Hepatocyte (in vitro differentiated cells): ENCODE measurements at regions not wholly inside any gene's neighbourhood (a gene's known extent, or its start where the extent isn't known, plus 50 kb on each side); places are given as distances from the start of the nearest gene placed in this dataset.

ENCODE experiments used
- DNase-seq: peaks from one replicate; pipeline ENCODE4 v3.0.0-alpha.2; 2016; ENCODE audit warnings: low spot score
- H2AFZ ChIP-seq: fragments of 200-600 bp; sonication (generic); 2 replicates; pipeline ENCODE4 v1.6.0; 2016; ENCODE audit warnings: antibody characterized with exemption, mild to moderate bottlenecking
- H3K27ac ChIP-seq: fragments of 200-600 bp; sonication (generic); 2 replicates; pipeline ENCODE4 v1.5.1; 2016; ENCODE audit warnings: mild to moderate bottlenecking
- H3K27me3 ChIP-seq: fragments of 200-600 bp; sonication (generic); 2 replicates; pipeline ENCODE4 v1.6.1; 2016
- H3K36me3 ChIP-seq: fragments of 200-600 bp; sonication (generic); replicated peaks from 2 replicates; pipeline ENCODE4 v1.5.1; 2016; ENCODE audit warnings: low read depth; ENCODE audit not compliant: insufficient read depth
- H3K4me1 ChIP-seq: fragments of 200-600 bp; sonication (generic); 2 replicates; pipeline ENCODE4 v1.5.1; 2016; ENCODE audit warnings: mild to moderate bottlenecking, moderate library complexity; ENCODE audit not compliant: insufficient read depth
- H3K4me2 ChIP-seq: fragments of 200-600 bp; sonication (generic); 2 replicates; pipeline ENCODE4 v1.6.0; 2016
- H3K4me3 ChIP-seq: fragments of 200-600 bp; sonication (generic); 2 replicates; pipeline ENCODE4 v1.5.1; 2016; ENCODE audit warnings: mild to moderate bottlenecking
- H3K79me2 ChIP-seq: fragments of 200-600 bp; sonication (generic); 2 replicates; pipeline ENCODE4 v1.6.0; 2017; ENCODE audit warnings: mild to moderate bottlenecking
- H3K9me2 ChIP-seq: fragments of 200-600 bp; sonication (generic); replicated peaks from 2 replicates; pipeline ENCODE4 v1.6.0; 2017; ENCODE audit warnings: mild to moderate bottlenecking; ENCODE audit not compliant: insufficient read depth
- H3K9me3 ChIP-seq: fragments of 200-600 bp; sonication (generic); 2 replicates; pipeline ENCODE4 v1.5.1; 2016; ENCODE audit warnings: low read depth, mild to moderate bottlenecking
- H4K20me1 ChIP-seq: fragments of 200-600 bp; sonication (generic); 2 replicates; pipeline ENCODE4 v1.6.0; 2016; ENCODE audit warnings: mild to moderate bottlenecking; ENCODE audit not compliant: insufficient read depth, poor library complexity, severe bottlenecking
- EZH2 ChIP-seq: fragments of 200-600 bp; sonication (generic); IDR thresholded peaks from 2 replicates; pipeline ENCODE4 v1.6.1; 2016; ENCODE audit warnings: antibody characterized with exemption, mild to moderate bottlenecking, borderline replicate concordance
- EZH2phosphoT487 ChIP-seq: fragments of 200-600 bp; sonication (generic); IDR thresholded peaks from one replicate; pipeline ENCODE4 v1.6.1; 2018; ENCODE audit warnings: antibody characterized with exemption, mild to moderate bottlenecking, low read depth, moderate library complexity; ENCODE audit not compliant: unreplicated experiment, severe bottlenecking
- WGBS: methylation state at CpG from one replicate; pipeline ENCODE4 v1.1.6; 2016; ENCODE audit warnings: low lambda C conversion rate; ENCODE audit errors: missing lambda C conversion rate; 5-methylcytosine and 5-hydroxymethylcytosine counted together
- TF ChIP-seq, protein P1 (sequence below): fragments of 200-600 bp; sonication (generic); IDR thresholded peaks from 2 replicates; pipeline ENCODE4 v1.5.1; 2016; ENCODE audit warnings: antibody characterized with exemption, mild to moderate bottlenecking; ENCODE audit not compliant: poor library complexity

DNA sequence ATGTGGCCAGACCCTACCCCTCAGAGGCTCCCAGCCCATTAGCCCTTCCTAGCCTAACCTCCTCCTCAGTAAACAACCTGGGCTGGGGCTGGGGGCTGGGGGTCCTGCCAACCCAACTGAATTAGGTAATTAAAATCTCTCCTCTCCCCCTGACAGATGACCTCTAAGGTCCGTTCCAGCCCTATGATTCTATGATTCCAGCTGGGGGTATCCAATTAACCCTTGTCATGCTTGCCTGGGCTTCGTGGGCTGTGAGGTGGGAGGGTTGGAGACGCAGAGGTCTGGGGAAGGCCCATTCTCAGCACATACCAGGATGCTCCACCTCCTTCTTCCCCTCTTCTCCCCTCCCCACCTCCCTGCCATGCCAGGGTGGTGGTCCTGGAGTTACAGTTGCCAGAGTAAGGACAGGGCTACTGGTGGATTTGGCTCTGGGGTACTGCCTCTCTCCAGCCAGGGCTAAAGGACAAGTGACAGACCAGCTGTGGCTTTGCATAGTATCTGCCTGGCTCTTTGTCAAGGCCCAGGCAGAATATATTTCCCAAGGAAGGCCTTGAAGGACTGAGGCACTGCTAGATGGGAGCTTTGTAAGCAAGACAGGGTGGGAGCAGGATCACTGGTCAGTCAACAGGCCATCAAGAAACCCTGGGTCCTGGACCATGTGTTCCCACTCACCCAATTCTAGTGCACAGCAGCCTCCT is 82.1 kb downstream of the EFNB1 start:
- H3K4me1 ChIP-seq: peaks cover 16% of the 10 kb centered on the region
- TF ChIP-seq EZH2: no peak
- TF ChIP-seq, protein P1, sequence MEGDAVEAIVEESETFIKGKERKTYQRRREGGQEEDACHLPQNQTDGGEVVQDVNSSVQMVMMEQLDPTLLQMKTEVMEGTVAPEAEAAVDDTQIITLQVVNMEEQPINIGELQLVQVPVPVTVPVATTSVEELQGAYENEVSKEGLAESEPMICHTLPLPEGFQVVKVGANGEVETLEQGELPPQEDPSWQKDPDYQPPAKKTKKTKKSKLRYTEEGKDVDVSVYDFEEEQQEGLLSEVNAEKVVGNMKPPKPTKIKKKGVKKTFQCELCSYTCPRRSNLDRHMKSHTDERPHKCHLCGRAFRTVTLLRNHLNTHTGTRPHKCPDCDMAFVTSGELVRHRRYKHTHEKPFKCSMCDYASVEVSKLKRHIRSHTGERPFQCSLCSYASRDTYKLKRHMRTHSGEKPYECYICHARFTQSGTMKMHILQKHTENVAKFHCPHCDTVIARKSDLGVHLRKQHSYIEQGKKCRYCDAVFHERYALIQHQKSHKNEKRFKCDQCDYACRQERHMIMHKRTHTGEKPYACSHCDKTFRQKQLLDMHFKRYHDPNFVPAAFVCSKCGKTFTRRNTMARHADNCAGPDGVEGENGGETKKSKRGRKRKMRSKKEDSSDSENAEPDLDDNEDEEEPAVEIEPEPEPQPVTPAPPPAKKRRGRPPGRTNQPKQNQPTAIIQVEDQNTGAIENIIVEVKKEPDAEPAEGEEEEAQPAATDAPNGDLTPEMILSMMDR: no peak
- no peak for TF ChIP-seq EZH2phosphoT487
- H3K79me2 ChIP-seq: no peaks in the 10 kb centered on the region
- no peaks in the 10 kb centered on the region for H4K20me1 ChIP-seq
- no peak overlapping the region for H2AFZ ChIP-seq
- no peaks in the 10 kb centered on the region for H3K27me3 ChIP-seq
- H3K4me3 ChIP-seq: no peak overlapping the region
- 53% methylated on average over 3 of the region's 3 CpGs for WGBS
- no peak for DNase-seq
- no peaks in the 10 kb centered on the region for H3K9me2 ChIP-seq
- no peak overlapping the region for H3K4me2 ChIP-seq
- H3K9me3 ChIP-seq: no peaks in the 10 kb centered on the region
- no peak overlapping the region for H3K27ac ChIP-seq
- H3K36me3 ChIP-seq: no peaks in the 10 kb centered on the region

DNA sequence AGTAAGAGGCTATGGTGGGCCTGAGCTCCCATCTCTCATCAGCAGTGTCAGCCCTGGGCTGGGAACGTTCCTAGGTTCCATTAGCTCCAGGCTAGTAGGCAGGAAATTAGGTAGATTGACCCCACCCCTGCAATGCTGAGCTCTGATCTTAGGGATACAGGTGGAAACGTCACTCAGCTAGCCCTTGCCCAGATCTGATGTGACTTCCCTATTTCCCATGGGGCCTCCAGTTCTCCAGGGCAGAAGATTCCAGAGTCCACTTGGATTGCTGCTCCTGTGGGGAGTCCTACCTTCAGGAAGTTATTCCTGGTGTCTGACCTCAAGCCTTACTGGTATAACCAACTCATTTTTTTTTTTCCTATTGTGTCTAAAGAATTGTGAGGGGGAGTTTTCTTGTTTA is 81.1 kb downstream of the EFNB1 start:
- no peak overlapping the region for H2AFZ ChIP-seq
- H3K36me3 ChIP-seq: no peaks in the 10 kb centered on the region
- no peaks in the 10 kb centered on the region for H4K20me1 ChIP-seq
- H3K4me2 ChIP-seq: no peak overlapping the region
- TF ChIP-seq, protein P1: no peak
- no peak for TF ChIP-seq EZH2
- TF ChIP-seq EZH2phosphoT487: no peak
- H3K27ac ChIP-seq: no peak overlapping the region
- peaks cover 16% of the 10 kb centered on the region for H3K4me1 ChIP-seq
- no peaks in the 10 kb centered on the region for H3K79me2 ChIP-seq
- no peak for DNase-seq
- no peaks in the 10 kb centered on the region for H3K9me3 ChIP-seq
- no peaks in the 10 kb centered on the region for H3K9me2 ChIP-seq
- no peaks in the 10 kb centered on the region for H3K27me3 ChIP-seq
- WGBS: 62% methylated on average over 2 of the region's 2 CpGs
- H3K4me3 ChIP-seq: no peak overlapping the region

DNA sequence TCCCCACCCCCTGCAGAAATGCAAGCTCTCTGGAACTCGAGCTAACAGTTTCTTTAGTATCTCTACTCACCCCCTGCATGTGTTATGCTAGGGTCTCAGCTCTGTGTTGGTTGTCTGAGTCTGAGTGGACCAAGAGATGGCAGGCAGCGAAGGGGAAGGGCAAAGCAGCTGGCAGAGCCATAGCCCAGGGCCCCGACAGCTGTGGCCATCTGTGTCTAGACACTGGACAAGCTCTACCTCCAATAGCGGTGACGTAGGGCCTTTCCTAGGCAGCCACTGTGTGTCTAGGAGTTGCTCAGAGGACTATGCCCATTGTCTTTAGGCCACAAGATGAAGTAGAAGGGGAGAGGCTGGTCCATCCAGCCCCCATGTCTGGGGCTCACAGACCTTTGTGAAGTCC is 79.2 kb downstream of the EFNB1 start:
- WGBS: 69% methylated on average over 5 of the region's 5 CpGs
- TF ChIP-seq EZH2phosphoT487 (no peak), EZH2 (no peak)
- TF ChIP-seq, protein P1: no peak
- H3K4me2 ChIP-seq: no peak overlapping the region
- no peak overlapping the region for H2AFZ ChIP-seq
- no peaks in the 10 kb centered on the region for H3K79me2 ChIP-seq
- no peaks in the 10 kb centered on the region for H4K20me1 ChIP-seq
- no peaks in the 10 kb centered on the region for H3K9me2 ChIP-seq
- H3K27me3 ChIP-seq: no peaks in the 10 kb centered on the region
- H3K27ac ChIP-seq: no peak overlapping the region
- no peaks in the 10 kb centered on the region for H3K36me3 ChIP-seq
- peaks cover 16% of the 10 kb centered on the region for H3K4me1 ChIP-seq
- no peak overlapping the region for H3K4me3 ChIP-seq
- no peaks in the 10 kb centered on the region for H3K9me3 ChIP-seq
- no peak for DNase-seq
